K562 (cell line): ENCODE measurements at regions not wholly inside any gene's neighbourhood (a gene's known extent, or its start where the extent isn't known, plus 50 kb on each side); places are given as distances from the start of the nearest gene placed in this dataset.

Source experiments
- ATAC-seq: fragments of 200-7000 bp; cut with Tn5 transposase; 3 replicates; pipeline ENCODE4 v1.9.1; 2020; ENCODE audit warnings: moderate library complexity
- BruUV-seq: library from RNA; stranded (reverse); fragments of 400-500 nt; replicated peaks from 2 replicates; lab custom pipeline; 2021; lab: Mats Ljungman, UMichigan
- CTCF ChIA-PET: fragments of 300-600 bp; formaldehyde crosslinking; extraction: SDS; loops from one replicate; lab custom pipeline; 2021; ENCODE audit warnings: low intra/inter-chr PET ratio; lab: Yijun Ruan, JAX
- POLR2A ChIA-PET: fragments of 300-600, 350-650 bp; sonication (Branson Sonifier 250); formaldehyde crosslinking; extraction: SDS; loops from one replicate; lab custom pipeline; 2021; ENCODE audit warnings: antibody characterized with exemption, inconsistent platforms; lab: Yijun Ruan, JAX
- DNase-seq, 4 experiments: peaks; one replicate each; pipeline versions ENCODE4 v3.0.0 to v3.0.0-alpha.2; 2011 to 2018; ENCODE audit warnings: low spot score in 3 of 4, mixed read lengths in 3 of 4; ENCODE audit errors: extremely low read depth in 1 of 4
- FAIRE-seq: peaks from 2 replicates; lab custom pipeline; 2011; peaks lifted over from hg19 to GRCh38; lab: Jason Lieb, UNC
- H2AFZ ChIP-seq: 2 replicates; pipeline ENCODE4 v1.6.0; 2011; ENCODE audit warnings: low read depth, low read length, control low read depth, inconsistent platforms
- H3K27ac ChIP-seq: fragments of 200-600 bp; 3 replicates; pipeline ENCODE4 v1.8.0; 2011; ENCODE audit warnings: low read depth, mild to moderate bottlenecking, control low read depth, inconsistent platforms, low read length, moderate library complexity, mixed read lengths; ENCODE audit errors: extremely low read depth
- H3K27me3 ChIP-seq, 2 experiments: fragments of 300-600 bp in 1 of 2; 2 replicates in 1 of 2; 3 replicates in 1 of 2; pipeline versions ENCODE4 v1.6.0 to v1.8.0; 2011; ENCODE audit warnings: inconsistent platforms in 2 of 2, low read length in 2 of 2, mild to moderate bottlenecking in 1 of 2, mixed read lengths in 1 of 2, moderate library complexity in 1 of 2; ENCODE audit not compliant: control insufficient read depth in 2 of 2, insufficient read depth in 2 of 2
- H3K36me3 ChIP-seq: fragments of 300-600 bp; 3 replicates; pipeline ENCODE4 v1.8.0; 2011; ENCODE audit warnings: mild to moderate bottlenecking, low read length, inconsistent platforms; ENCODE audit not compliant: control insufficient read depth, insufficient read depth
- H3K4me1 ChIP-seq, 2 experiments: fragments of 200-600 bp in 1 of 2; replicated peaks in 1 of 2; 2 replicates in 1 of 2; 3 replicates in 1 of 2; pipeline versions ENCODE4 v1.5.1 to v1.8.0; 2011; ENCODE audit warnings: inconsistent platforms in 2 of 2, low read length in 2 of 2, mild to moderate bottlenecking in 1 of 2, mixed read lengths in 1 of 2, moderate library complexity in 1 of 2; ENCODE audit not compliant: control insufficient read depth in 2 of 2, insufficient read depth in 2 of 2
- H3K4me2 ChIP-seq: 2 replicates; pipeline ENCODE4 v1.6.1; 2011; ENCODE audit warnings: low read length, control low read depth, inconsistent platforms, mixed read lengths; ENCODE audit not compliant: insufficient read depth
- H3K4me3 ChIP-seq: fragments of 200-600 bp; sonication (generic), shearing (Covaris generic); 2 replicates; pipeline ENCODE4 v1.5.1; 2016; ENCODE audit warnings: control low read depth, inconsistent platforms
- H3K79me2 ChIP-seq: fragments of 200-600 bp; 3 replicates; pipeline ENCODE4 v1.8.0; 2011; ENCODE audit warnings: low read length, inconsistent platforms; ENCODE audit not compliant: control insufficient read depth, insufficient read depth
- H3K9ac ChIP-seq, 2 experiments: 2 replicates each; pipeline versions ENCODE4 v1.6.0 to v1.6.1; 2011; ENCODE audit warnings: low read depth in 2 of 2, low read length in 2 of 2, control low read depth in 1 of 2, inconsistent platforms in 1 of 2, mild to moderate bottlenecking in 1 of 2, mixed read lengths in 1 of 2; ENCODE audit not compliant: insufficient read depth in 1 of 2
- H3K9me1 ChIP-seq: one replicate; pipeline ENCODE4 v1.6.0; 2011; ENCODE audit warnings: inconsistent platforms, mild to moderate bottlenecking, low read length, moderate library complexity; ENCODE audit not compliant: control insufficient read depth, insufficient read depth
- H3K9me3 ChIP-seq: replicated peaks from 2 replicates; pipeline ENCODE4 v1.5.1; 2011; ENCODE audit warnings: low read depth, low read length, inconsistent platforms; ENCODE audit not compliant: control insufficient read depth, insufficient read depth
- H4K20me1 ChIP-seq: replicated peaks from 2 replicates; pipeline ENCODE4 v1.6.1; 2011; ENCODE audit warnings: low read length, inconsistent platforms, mixed read lengths; ENCODE audit not compliant: control insufficient read depth, insufficient read depth
- FIP1L1 ChIP-seq: fragments of 200-400 bp; formaldehyde crosslinking; IDR thresholded peaks from 2 replicates; pipeline ENCODE4 v1.6.1; 2018; ENCODE audit warnings: mild to moderate bottlenecking, low read depth, low read length; ENCODE audit not compliant: poor library complexity, severe bottlenecking
- HOXB6 ChIP-seq: fragments of 250-450 bp; sonication (Bioruptor Pico); IDR thresholded peaks from 2 replicates; pipeline ENCODE4 v1.5.1; 2022; ENCODE audit warnings: mild to moderate bottlenecking, borderline replicate concordance
- PTTG1 ChIP-seq: fragments of 450-650 bp; IDR thresholded peaks from 2 replicates; pipeline ENCODE4 v1.6.1; 2016; ENCODE audit warnings: low read depth, mild to moderate bottlenecking, missing genetic modification characterization, missing compliant biosample characterization
- ZNF24 ChIP-seq: fragments of 450-650 bp; IDR thresholded peaks from 2 replicates; pipeline ENCODE4 v1.6.1; 2016
- ZNF316 ChIP-seq: fragments of 450-650 bp; IDR thresholded peaks from 2 replicates; pipeline ENCODE4 v1.6.1; 2016
- ZNF583 ChIP-seq: fragments of 250-450 bp; sonication (Bioruptor Pico); IDR thresholded peaks from 2 replicates; pipeline ENCODE4 v1.4.0; 2020
- ZNF778 ChIP-seq: fragments of 450-650 bp; formaldehyde crosslinking; IDR thresholded peaks from 2 replicates; pipeline ENCODE4 v1.4.0; 2020; ENCODE audit warnings: mild to moderate bottlenecking, moderate library complexity
- WGBS: fragments of 100-300 bp; shearing (Covaris generic); methylation state at CpG from one replicate; pipeline ENCODE4 v1.1.6; 2016; ENCODE audit warnings: low coverage, mixed read lengths; ENCODE audit not compliant: insufficient coverage; ENCODE audit errors: missing lambda C conversion rate; 5-methylcytosine and 5-hydroxymethylcytosine counted together
- in situ Hi-C: fragments of 300-500 bp; cut with MboI; formaldehyde crosslinking; loops from 4 replicates; pipeline ENCODE4 v1.15.0; 2018; ENCODE audit warnings: inconsistent platforms, mixed read lengths
- intact Hi-C: fragments of 100-400 bp; cut with micrococcal nuclease; formaldehyde crosslinking; loops from 2 replicates; pipeline ENCODE4 v1.14.2; 2022
- TF ChIP-seq, protein P1 (sequence below): fragments of 450-650 bp; IDR thresholded peaks from 2 replicates; pipeline ENCODE4 v1.6.1; 2016; ENCODE audit warnings: mild to moderate bottlenecking

GRCh38 chr1:188247255-188247654 is 1418.5 kb downstream of the PLA2G4A start:
- no peak overlapping the region for H3K9ac ChIP-seq
- no peaks in the 10 kb centered on the region for H3K79me2 ChIP-seq
- WGBS, result 0% methylated on average over 1 of the region's 1 CpG
- no peaks in the 10 kb centered on the region for H4K20me1 ChIP-seq
- no peak for DNase-seq
- H3K4me1 ChIP-seq, result no peaks in the 10 kb centered on the region
- TF ChIP-seq, protein P1, sequence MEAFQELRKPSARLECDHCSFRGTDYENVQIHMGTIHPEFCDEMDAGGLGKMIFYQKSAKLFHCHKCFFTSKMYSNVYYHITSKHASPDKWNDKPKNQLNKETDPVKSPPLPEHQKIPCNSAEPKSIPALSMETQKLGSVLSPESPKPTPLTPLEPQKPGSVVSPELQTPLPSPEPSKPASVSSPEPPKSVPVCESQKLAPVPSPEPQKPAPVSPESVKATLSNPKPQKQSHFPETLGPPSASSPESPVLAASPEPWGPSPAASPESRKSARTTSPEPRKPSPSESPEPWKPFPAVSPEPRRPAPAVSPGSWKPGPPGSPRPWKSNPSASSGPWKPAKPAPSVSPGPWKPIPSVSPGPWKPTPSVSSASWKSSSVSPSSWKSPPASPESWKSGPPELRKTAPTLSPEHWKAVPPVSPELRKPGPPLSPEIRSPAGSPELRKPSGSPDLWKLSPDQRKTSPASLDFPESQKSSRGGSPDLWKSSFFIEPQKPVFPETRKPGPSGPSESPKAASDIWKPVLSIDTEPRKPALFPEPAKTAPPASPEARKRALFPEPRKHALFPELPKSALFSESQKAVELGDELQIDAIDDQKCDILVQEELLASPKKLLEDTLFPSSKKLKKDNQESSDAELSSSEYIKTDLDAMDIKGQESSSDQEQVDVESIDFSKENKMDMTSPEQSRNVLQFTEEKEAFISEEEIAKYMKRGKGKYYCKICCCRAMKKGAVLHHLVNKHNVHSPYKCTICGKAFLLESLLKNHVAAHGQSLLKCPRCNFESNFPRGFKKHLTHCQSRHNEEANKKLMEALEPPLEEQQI, result no peak
- TF ChIP-seq HOXB6 (CRISPR knock-in tag) (no peak), ZNF24 (no peak), ZNF583 (CRISPR knock-in tag) (no peak), ZNF316 (no peak), PTTG1 (no peak), FIP1L1 (no peak), ZNF778 (CRISPR knock-in tag) (no peak)
- TF ChIP-seq, all 486 proteins: peak for 0
- H3K27ac ChIP-seq, result no peak overlapping the region
- POLR2A ChIA-PET, result no interaction called here
- H3K27me3 ChIP-seq, result no peaks in the 10 kb centered on the region
- FAIRE-seq, result no peak
- in situ Hi-C loops (no loop called here), intact Hi-C loops (no loop called here)
- H3K4me3 ChIP-seq, result no peak overlapping the region
- H3K36me3 ChIP-seq, result no peaks in the 10 kb centered on the region
- no peak overlapping the region for H3K4me2 ChIP-seq
- H2AFZ ChIP-seq, result no peak overlapping the region
- no peaks in the 10 kb centered on the region for H3K9me3 ChIP-seq
- no peak for ATAC-seq
- H3K9me1 ChIP-seq, result no peaks in the 10 kb centered on the region
- no TSS peak for BruUV-seq
- CTCF ChIA-PET, result no interaction called here
